ENCODE measurements at regions not wholly inside any gene's neighbourhood (a gene's known extent, or its start where the extent isn't known, plus 50 kb on each side); places are given as distances from the start of the nearest gene placed in this dataset.

DNA sequence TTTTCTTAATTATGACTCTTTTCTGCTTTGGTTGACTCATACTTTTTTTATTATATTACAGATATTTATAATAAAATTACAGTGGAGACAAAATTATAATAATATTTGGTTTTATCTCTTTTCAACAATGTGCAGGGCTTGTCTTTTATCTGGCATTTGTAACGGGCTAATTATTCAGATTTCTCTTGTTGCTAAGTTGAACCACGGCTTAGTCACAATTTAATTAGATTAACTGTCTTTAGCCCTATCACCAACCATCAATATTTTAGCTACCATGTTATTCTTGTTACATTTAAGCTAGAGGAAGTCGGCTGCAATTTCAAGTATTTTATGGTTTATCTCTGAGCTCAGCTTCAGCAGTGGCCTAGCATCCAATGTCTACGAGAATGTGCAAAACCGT, 798.9 kb upstream of the CA10 start (continued):
- TF ChIP-seq, protein P1, sequence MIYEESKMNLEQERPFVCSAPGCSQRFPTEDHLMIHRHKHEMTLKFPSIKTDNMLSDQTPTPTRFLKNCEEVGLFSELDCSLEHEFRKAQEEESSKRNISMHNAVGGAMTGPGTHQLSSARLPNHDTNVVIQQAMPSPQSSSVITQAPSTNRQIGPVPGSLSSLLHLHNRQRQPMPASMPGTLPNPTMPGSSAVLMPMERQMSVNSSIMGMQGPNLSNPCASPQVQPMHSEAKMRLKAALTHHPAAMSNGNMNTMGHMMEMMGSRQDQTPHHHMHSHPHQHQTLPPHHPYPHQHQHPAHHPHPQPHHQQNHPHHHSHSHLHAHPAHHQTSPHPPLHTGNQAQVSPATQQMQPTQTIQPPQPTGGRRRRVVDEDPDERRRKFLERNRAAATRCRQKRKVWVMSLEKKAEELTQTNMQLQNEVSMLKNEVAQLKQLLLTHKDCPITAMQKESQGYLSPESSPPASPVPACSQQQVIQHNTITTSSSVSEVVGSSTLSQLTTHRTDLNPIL (CRISPR knock-in tag; IDR thresholded peaks at IDR 0.05; ENCODE audit: low read depth) = peak; percentile 95
- TF ChIP-seq ESRRG (CRISPR knock-in tag; IDR thresholded peaks at IDR 0.05) (no peak; the same call in 1 of the 2 replicates), GLIS3 (CRISPR knock-in tag; IDR thresholded peaks at IDR 0.05) (peak; percentile 93), ZNF565 (CRISPR knock-in tag; conservative IDR thresholded peaks at IDR 0.05; ENCODE audit: low read depth) (0 out of 2 replicates have a peak, but pooled peaks have one; percentile 56), ZC3H10 (CRISPR knock-in tag; IDR thresholded peaks at IDR 0.05) (no peak)

DNA sequence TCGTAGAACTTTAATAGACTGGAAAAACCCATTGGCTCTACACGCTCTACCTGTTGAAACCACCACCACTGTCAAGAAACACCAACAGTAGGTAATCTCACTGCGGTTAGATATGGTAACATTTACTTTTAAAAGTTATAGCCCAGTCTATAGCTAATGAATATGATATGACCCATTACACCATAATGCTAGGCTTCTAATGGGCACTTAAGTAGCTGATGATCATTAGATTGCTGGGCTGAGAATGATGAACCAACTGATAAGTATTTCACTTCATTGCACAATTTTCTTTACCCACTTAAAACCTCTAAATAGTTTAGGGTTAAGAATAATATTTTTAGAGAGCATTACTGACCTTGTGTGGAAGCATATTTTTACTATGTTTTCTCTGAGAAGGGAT, 788.9 kb upstream of the CA10 start:
- no peak for ATAC-seq
- TF ChIP-seq, protein P2, sequence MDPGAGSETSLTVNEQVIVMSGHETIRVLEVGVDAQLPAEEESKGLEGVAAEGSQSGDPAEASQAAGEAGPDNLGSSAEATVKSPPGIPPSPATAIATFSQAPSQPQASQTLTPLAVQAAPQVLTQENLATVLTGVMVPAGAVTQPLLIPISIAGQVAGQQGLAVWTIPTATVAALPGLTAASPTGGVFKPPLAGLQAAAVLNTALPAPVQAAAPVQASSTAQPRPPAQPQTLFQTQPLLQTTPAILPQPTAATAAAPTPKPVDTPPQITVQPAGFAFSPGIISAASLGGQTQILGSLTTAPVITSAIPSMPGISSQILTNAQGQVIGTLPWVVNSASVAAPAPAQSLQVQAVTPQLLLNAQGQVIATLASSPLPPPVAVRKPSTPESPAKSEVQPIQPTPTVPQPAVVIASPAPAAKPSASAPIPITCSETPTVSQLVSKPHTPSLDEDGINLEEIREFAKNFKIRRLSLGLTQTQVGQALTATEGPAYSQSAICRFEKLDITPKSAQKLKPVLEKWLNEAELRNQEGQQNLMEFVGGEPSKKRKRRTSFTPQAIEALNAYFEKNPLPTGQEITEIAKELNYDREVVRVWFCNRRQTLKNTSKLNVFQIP (CRISPR knock-in tag; IDR thresholded peaks at IDR 0.05; ENCODE audit: borderline replicate concordance, low read depth) = no peak
- peak; percentile 94 for TF ChIP-seq ISL1 (CRISPR knock-in tag; IDR thresholded peaks at IDR 0.05)

DNA sequence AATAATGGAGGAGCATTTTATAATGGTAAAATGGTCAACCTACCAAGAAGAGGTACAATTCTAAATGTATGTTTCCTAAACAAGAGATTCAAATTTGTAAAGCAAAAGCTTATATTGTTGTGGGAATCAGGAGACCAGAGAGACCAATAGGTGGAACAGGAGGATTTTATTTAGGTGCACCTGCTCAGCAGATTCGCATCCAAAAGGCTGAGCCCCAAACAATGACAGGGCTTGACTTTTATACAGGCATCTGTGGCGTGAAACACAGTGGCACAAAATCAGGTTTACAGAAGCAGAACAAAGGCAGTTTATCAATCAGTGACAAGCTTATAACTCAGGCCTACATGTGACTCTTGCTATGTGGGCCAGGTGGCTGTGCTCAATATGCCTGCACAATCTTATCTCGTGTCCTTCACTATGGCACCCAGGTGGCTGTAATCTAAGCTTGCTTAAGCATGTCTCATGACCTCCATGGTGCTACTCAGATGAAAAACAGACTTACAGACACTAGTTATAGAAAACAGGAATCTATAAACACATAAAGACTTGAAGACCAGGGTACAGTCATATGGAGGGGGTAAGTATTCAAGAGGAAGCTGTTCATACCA, 780.2 kb upstream of the CA10 start:
- no peak for ATAC-seq
- TF ChIP-seq ESRRG (CRISPR knock-in tag; IDR thresholded peaks at IDR 0.05) (no peak), ARNTL (CRISPR knock-in tag; IDR thresholded peaks at IDR 0.05; ENCODE audit: borderline replicate concordance, low read depth) (no peak), PPARA (CRISPR knock-in tag; IDR thresholded peaks at IDR 0.05; ENCODE audit: borderline replicate concordance) (no peak), ZFP30 (CRISPR knock-in tag; IDR thresholded peaks at IDR 0.05) (no peak)

DNA sequence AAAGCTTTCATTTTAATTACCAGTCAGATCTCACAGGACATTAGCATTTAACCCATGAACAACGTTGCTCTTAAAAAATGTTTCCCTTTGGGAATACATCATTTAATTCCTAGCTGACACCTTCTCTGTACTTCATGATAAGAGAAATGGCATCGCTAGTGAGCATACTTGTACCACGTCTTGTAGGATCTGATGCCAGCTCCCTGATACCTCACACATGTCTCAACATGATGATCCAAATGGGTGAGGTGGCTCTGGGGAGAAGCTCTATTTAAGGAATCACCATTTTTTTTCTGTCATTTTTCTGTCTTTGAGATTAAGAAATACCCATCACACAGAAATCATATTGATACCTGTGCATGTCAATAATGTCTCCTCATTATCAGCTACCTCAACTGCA, 772.1 kb upstream of the CA10 start:
- no peak for TF ChIP-seq ZFP30 (CRISPR knock-in tag; IDR thresholded peaks at IDR 0.05)
- TF ChIP-seq ISL1 (CRISPR knock-in tag; IDR thresholded peaks at IDR 0.05) = no peak
- no peak for TF ChIP-seq ZNF8 (CRISPR knock-in tag; IDR thresholded peaks at IDR 0.05)
- TF ChIP-seq, protein P1 (CRISPR knock-in tag; IDR thresholded peaks at IDR 0.05; ENCODE audit: low read depth) = no peak
- no peak for TF ChIP-seq OSR1 (CRISPR knock-in tag; IDR thresholded peaks at IDR 0.05)
- no peak for TF ChIP-seq BACH2 (CRISPR knock-in tag; IDR thresholded peaks at IDR 0.05; ENCODE audit: borderline replicate concordance)
- no peak for TF ChIP-seq ZC3H10 (CRISPR knock-in tag; IDR thresholded peaks at IDR 0.05)
- no peak for TF ChIP-seq CSDC2 (CRISPR knock-in tag; IDR thresholded peaks at IDR 0.05)
- no peak for TF ChIP-seq PPARA (CRISPR knock-in tag; IDR thresholded peaks at IDR 0.05; ENCODE audit: borderline replicate concordance)
- no peak for TF ChIP-seq TCF4 (CRISPR knock-in tag; IDR thresholded peaks at IDR 0.05; ENCODE audit: borderline replicate concordance)
- TF ChIP-seq, protein P3, sequence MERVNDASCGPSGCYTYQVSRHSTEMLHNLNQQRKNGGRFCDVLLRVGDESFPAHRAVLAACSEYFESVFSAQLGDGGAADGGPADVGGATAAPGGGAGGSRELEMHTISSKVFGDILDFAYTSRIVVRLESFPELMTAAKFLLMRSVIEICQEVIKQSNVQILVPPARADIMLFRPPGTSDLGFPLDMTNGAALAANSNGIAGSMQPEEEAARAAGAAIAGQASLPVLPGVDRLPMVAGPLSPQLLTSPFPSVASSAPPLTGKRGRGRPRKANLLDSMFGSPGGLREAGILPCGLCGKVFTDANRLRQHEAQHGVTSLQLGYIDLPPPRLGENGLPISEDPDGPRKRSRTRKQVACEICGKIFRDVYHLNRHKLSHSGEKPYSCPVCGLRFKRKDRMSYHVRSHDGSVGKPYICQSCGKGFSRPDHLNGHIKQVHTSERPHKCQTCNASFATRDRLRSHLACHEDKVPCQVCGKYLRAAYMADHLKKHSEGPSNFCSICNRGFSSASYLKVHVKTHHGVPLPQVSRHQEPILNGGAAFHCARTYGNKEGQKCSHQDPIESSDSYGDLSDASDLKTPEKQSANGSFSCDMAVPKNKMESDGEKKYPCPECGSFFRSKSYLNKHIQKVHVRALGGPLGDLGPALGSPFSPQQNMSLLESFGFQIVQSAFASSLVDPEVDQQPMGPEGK (CRISPR knock-in tag; IDR thresholded peaks at IDR 0.05; ENCODE audit: borderline replicate concordance) = no peak
- TF ChIP-seq ZFP3 (CRISPR knock-in tag; IDR thresholded peaks at IDR 0.05) = no peak
- TF ChIP-seq RARB (CRISPR knock-in tag; IDR thresholded peaks at IDR 0.05) = no peak
- no peak for TF ChIP-seq TOX (CRISPR knock-in tag; IDR thresholded peaks at IDR 0.05; ENCODE audit: borderline replicate concordance)
- no peak for TF ChIP-seq ESRRG (CRISPR knock-in tag; IDR thresholded peaks at IDR 0.05)
- TF ChIP-seq ZNF565 (CRISPR knock-in tag; conservative IDR thresholded peaks at IDR 0.05; ENCODE audit: low read depth) = no peak
- TF ChIP-seq, protein P2 (CRISPR knock-in tag; IDR thresholded peaks at IDR 0.05; ENCODE audit: borderline replicate concordance, low read depth) = no peak
- no peak for TF ChIP-seq SNAI2 (CRISPR knock-in tag; IDR thresholded peaks at IDR 0.05)
- TF ChIP-seq, protein P4, sequence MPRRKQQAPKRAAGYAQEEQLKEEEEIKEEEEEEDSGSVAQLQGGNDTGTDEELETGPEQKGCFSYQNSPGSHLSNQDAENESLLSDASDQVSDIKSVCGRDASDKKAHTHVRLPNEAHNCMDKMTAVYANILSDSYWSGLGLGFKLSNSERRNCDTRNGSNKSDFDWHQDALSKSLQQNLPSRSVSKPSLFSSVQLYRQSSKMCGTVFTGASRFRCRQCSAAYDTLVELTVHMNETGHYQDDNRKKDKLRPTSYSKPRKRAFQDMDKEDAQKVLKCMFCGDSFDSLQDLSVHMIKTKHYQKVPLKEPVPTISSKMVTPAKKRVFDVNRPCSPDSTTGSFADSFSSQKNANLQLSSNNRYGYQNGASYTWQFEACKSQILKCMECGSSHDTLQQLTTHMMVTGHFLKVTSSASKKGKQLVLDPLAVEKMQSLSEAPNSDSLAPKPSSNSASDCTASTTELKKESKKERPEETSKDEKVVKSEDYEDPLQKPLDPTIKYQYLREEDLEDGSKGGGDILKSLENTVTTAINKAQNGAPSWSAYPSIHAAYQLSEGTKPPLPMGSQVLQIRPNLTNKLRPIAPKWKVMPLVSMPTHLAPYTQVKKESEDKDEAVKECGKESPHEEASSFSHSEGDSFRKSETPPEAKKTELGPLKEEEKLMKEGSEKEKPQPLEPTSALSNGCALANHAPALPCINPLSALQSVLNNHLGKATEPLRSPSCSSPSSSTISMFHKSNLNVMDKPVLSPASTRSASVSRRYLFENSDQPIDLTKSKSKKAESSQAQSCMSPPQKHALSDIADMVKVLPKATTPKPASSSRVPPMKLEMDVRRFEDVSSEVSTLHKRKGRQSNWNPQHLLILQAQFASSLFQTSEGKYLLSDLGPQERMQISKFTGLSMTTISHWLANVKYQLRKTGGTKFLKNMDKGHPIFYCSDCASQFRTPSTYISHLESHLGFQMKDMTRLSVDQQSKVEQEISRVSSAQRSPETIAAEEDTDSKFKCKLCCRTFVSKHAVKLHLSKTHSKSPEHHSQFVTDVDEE (CRISPR knock-in tag; IDR thresholded peaks at IDR 0.05) = no peak
- no peak for ATAC-seq

Measured in SK-N-SH treated with all-trans-retinoic acid at 6 μM for 48 hours (cell line).